HG03460 (cell line): ENCODE measurements at regions not wholly inside any gene's neighbourhood (a gene's known extent, or its start where the extent isn't known, plus 50 kb on each side); places are given as distances from the start of the nearest gene placed in this dataset.
"Not testable (repeated sequence)": the region's sequence is repeated elsewhere in the genome, so short reads cannot be mapped to it uniquely, and the experiment has no call there.

Experiments used
- ATAC-seq: cut with Tn5 transposase; IDR thresholded peaks from one replicate; pipeline ENCODE4 v1.9.1; 2021; ENCODE audit not compliant: unreplicated experiment

GRCh38 chr7:124257638-124258308 is 224.9 kb upstream of the TMEM229A start:
- no peak for ATAC-seq

DNA sequence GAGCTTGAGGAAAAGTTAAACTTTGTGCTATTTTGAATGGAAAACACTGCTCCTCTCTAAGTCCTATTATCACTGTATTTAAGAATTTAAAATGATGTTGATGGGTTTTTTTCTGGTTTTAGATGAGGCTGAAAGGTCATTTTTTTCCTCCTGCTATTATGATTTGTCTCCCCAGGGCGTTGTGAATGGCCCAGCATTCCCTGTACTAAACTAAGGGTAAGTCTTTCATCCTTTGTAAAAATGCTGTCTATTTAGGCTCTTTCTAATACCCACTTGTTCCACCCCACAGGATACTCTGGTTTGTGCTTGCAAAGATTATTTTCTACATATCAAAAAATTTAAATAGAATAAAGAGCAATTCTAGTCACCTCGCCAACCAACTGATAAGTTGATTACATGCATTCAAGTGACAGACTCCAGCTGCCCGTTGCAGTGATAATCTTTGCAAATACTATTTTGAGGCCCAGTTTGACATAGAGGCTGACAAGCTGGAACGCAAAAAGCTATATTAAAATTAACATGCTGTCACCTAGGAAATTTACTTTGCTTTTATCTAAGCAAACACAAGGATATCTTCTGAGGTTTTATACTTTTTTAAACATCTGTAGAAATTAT is 222.3 kb upstream of the TMEM229A start:
- ATAC-seq = no peak

- ATAC-seq = no peak
Observed at GRCh38 chr7:124254396-124254795, 221.5 kb upstream of the TMEM229A start.

DNA sequence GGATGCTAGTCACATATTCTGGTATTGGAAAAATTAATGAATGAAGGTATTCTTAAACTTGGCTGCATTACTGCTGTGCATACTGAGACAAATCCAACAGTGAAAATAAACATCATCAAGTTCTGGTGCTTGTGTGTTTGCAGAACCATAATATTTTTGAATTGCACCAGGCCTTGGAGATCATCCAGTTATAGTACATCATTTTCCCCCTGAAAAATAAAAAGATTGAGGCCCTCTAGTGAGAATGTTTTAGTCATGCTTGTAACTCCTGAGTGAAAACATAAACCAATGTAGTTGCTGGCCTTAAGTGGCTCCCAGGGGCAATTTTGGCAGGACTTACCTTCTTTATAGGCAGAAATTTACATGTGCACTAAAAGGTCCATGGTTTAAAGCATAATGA is 218.8 kb upstream of the TMEM229A start:
- ATAC-seq = no peak

DNA sequence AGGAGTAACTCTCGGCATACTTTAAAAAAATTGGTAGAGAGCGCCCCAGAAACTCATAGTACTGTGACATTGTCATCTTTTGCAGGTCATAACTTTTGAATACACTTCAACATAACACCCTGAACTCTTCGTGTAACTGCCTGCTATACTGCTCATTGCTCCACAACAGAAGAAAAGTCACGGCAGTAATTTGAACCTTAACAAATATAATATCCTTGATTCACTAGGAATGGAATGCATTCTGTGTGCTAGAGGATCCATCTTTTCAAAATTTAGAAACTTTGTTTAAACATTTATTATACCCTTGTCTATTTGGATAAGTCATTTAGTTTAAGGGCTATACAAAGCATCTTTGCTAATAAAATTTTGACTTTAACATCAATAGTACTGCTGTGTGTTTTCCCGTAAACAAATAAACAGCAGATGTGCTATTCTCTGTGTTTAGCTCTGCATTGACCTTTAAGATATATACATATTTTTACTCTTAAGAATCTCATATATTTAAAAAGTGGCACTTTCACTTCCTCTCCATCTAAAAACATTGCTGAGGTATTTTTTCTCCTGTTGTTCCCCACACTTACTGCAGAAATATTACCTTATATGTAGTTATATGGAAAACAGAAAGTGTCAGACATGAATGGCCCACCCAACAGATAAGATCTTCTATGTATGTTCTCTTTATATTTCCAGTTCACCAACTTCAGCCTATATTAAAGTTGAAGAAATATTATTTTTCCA is 217.6 kb upstream of the TMEM229A start:
- ATAC-seq = no peak

DNA sequence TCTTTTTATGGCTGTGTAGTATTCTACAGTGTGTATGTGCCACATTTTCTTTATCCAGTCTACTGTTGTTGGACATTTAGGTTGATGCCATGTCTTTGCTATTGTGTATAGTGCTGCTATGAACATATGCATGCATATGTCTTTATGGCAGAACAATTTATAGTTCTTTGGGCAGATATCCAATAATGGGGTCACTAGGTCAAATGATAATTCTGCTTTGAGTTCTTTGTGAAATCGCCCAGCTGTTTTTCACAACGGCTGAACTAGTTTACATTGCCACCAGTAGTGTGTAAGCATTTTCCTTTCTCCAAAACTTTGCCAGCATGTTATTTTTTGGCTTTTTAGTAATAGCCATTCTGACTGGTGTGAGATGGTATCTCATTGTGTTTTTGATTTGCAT is 214.8 kb upstream of the TMEM229A start:
- ATAC-seq = no peak

DNA sequence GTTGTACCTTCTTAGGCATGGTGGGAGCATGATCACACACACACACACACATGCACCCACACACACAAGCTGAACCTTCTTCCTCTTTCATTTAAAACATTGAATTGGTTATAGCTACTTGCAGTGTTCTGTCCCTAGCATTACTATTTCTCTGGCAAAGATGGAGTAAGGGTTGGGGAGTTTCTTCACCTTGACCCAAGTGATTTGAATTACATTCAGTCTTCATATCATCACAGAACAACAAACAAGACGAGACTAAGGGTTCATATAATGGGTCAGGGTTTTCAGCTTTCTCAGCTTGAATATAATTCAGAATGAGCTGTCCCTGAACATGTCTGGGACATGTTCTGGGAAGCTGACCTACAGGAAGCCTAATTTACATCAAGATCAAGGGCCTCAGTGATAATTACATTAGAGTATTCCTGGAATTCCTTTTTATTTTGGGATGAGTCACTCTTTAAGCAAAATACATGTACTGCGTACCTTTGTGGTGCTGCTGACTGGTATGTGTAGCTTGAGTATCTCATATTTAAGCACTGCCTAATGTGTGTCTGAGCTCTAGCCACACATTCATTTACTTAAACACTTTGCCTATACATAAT is 213.5 kb upstream of the TMEM229A start:
- ATAC-seq = no peak

DNA sequence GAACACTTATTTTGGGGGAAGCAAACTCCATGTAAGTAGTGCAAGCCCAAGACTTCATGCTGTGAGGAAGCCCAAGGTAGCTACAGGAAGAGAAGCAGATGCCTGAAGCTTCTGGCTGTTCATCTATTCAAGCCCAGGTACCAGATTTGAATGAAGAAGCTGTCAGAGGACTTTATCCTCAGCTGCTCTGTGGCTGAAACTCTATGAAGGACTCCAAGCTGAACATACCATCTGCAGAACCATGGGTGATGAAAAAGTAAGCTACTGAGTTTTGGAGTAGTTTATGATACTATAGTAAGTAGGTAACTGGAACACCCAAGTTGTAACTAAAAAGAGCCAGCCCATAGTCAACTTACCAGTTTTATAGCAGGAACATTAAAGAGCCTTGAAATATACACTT is 211.6 kb upstream of the TMEM229A start:
- ATAC-seq = not testable (repeated sequence)

DNA sequence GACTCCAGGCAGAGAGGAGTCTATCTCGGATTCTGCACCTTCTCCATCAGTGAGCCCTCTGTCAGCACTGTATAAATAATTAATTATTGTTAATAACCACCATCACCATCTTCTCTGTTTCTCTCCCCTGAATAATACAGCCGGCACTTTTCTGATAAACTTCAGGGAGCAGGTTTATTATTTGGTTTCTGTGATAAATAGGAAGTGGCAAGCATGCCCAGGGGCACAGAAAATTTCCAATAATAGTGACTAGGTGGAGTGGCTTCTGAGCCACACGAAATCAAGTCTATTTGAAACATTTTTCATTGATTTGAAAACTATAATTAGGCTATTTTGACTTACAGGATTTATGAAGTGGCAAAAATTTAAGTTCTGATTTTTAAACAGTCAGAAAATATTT is 186.8 kb upstream of the TMEM229A start:
- no peak for ATAC-seq

- ATAC-seq = no peak
Observed at GRCh38 chr7:124208642-124209041, 175.8 kb upstream of the TMEM229A start.

DNA sequence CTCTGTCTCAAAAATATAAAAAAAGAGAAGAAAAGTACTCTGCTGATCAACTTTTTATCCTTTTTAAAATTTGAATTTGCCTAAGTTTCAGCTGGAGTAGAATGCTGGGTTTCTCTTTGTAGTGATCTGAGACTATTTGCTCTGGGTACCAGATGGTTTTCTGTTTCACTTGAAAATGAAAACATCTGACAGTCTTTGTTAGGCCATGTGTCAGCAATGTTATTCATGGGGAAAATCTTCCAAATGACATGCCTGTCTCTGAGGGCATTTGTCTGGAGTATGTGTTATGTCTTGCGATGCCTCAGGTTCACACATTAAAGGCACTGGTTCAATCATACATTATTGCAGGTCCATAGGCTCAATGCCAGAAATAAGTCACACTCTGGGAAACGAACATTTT is 175.3 kb upstream of the TMEM229A start:
- no peak for ATAC-seq

GRCh38 chr7:124205526-124205925 is 172.7 kb upstream of the TMEM229A start:
- ATAC-seq = no peak

GRCh38 chr7:124202546-124202945 is 169.7 kb upstream of the TMEM229A start:
- ATAC-seq = no peak

GRCh38 chr7:124201768-124202349 is 169.0 kb upstream of the TMEM229A start:
- ATAC-seq = no peak

DNA sequence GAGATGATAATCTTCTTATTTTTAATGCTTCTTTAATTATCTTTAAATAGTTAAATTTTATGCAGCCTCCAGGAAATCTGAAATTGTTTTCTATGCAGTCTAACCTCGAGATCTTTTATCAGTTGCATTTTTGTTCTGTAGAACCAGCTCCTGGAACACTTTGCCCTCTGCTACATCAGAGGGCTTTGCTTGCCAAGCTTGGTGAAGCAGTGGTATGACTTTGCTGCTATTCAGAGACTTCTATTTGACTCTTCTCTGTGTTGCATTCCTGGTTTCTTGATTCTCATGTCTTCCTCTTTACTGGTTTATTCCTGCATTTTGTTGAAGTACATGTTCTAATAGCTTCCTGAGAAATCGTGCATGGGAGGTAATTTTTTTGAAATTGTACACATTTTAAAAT is 163.7 kb upstream of the TMEM229A start:
- ATAC-seq = no peak

DNA sequence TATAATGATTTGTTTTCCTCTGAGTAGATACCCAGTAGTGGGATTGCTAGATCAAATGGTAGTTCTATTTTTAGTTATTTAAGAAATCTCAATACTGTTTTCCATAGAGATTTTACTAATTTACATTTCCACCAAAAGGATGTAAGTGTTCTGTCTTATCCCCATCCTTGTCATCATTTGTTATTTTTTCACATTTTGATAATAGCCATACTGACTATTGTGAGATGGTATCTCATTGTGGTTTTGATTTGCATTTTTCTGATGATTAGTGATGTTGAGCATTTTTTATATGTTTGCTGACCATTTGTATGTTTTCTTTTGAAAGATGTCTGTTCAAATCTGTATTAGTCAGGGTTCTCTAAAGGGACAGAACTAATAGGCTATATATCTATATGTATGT is 160.0 kb upstream of the TMEM229A start:
- ATAC-seq = no peak

DNA sequence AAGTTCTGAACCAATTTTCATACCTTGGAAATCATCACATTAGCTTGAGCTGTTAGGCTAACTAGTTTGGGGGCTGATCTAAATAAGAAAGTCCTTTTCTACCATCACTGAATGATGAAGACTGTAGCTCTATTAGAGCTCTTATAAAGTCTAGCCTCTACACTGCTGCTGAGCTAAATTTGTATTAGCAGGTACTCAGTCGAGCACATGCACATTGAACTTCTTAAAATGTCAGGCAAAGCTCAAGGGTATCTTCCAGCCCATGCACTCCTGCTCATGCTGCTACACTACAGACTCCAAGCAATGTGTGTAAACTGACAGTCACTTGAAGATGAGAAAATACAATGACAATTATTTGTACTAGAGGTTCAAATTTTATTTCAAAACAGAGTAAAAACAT is 158.8 kb upstream of the TMEM229A start:
- ATAC-seq = no peak

GRCh38 chr7:124191030-124191429 is 158.2 kb upstream of the TMEM229A start:
- no peak for ATAC-seq

- no peak for ATAC-seq
Observed at GRCh38 chr7:124188576-124188975, 155.7 kb upstream of the TMEM229A start.

DNA sequence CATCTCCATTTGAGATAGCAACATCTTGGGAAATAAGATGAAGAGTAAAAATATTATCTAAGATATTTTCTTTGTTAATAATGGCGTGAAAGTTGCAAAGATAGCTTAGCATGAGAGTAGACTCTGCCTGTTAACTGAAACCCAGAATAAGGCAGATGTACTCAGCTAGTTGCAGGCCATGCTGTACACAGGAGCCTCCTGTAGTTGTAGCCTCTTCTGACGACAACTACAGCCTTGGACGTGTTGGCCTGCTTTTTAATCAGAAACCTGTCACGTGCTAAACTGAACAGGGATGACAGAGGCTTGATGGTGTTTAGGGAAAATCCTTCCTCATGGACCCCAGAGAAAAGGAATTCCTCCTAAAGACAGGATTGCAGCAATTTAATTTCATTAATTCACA is 155.1 kb upstream of the TMEM229A start:
- no peak for ATAC-seq

GRCh38 chr7:124183649-124184048 is 150.8 kb upstream of the TMEM229A start:
- no peak for ATAC-seq

DNA sequence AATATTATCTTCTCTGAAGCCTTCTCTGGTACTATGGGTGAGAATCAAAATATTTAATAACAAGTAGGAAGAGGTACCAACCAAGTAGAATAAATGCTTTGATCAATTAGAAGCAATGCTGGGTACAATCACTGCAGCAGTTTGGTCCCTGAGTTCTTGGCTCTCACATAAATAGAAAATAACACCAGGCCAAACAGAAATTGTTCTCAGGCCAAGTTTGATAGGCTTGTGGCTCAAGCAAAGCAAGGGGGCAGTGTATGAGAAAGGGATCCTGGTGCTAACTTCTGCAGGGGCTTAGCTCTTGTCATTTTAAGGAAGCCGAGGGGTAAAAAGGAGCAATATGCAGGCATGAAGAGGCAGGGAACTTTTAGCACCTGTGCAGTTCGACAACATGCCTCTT is 146.8 kb upstream of the TMEM229A start:
- no peak for ATAC-seq
